GM12891 (cell line): ENCODE measurements at regions not wholly inside any gene's neighbourhood (a gene's known extent, or its start where the extent isn't known, plus 50 kb on each side); places are given as distances from the start of the nearest gene placed in this dataset.

Experiments
- POLR2A ChIP-seq: IDR thresholded peaks from 2 replicates; pipeline ENCODE4 v1.6.1; 2011; ENCODE audit warnings: low read depth, low read length, control low read depth
- POLR2AphosphoS5 ChIP-seq: IDR thresholded peaks from 2 replicates; pipeline ENCODE4 v1.6.1; 2011; ENCODE audit warnings: low read depth, low read length, control low read depth
- TAF1 ChIP-seq: IDR thresholded peaks from 2 replicates; pipeline ENCODE4 v1.6.1; 2011; ENCODE audit warnings: low read depth, low read length, control low read depth

GRCh38 chr4:97504713-97505112, 638.6 kb downstream of the STPG2 start:
- TF ChIP-seq POLR2A (no peak), POLR2AphosphoS5 (no peak), TAF1 (no peak)
